A549 (cell line): ENCODE measurements at regions not wholly inside any gene's neighbourhood (a gene's known extent, or its start where the extent isn't known, plus 50 kb on each side); places are given as distances from the start of the nearest gene placed in this dataset.
A peak's percentile ranks its signal among the peaks of the same experiment; 100 is the strongest.
"Not testable (repeated sequence)": the region's sequence is repeated elsewhere in the genome, so short reads cannot be mapped to it uniquely, and the experiment has no call there.

Source experiments
- ATAC-seq, 2 experiments: fragments of 200-7000 bp in 1 of 2; fragments of >200 bp in 1 of 2; cut with Nextera tagmentation in 1 of 2; cut with Tn5 transposase in 1 of 2; 3 replicates each; pipeline versions ENCODE4 v1.8.0 to v1.9.1; 2018 to 2020; ENCODE audit warnings: mild to moderate bottlenecking in 1 of 2, moderate library complexity in 1 of 2
- CTCF ChIA-PET: fragments of 300-600 bp; sonication (Branson Sonifier 250); formaldehyde crosslinking; extraction: SDS; loops from one replicate; lab custom pipeline; 2021; ENCODE audit warnings: antibody characterized with exemption, inconsistent platforms; lab: Yijun Ruan, JAX
- POLR2A ChIA-PET: fragments of 350-600 bp; formaldehyde crosslinking; extraction: SDS; loops from one replicate; lab custom pipeline; 2021; ENCODE audit warnings: antibody characterized with exemption, inconsistent platforms; lab: Yijun Ruan, JAX
- DNase-seq, 2 experiments: peaks; one replicate each; pipeline versions ENCODE4 v3.0.0 to v3.0.0-alpha.2; 2011 to 2016; ENCODE audit warnings: low read depth in 1 of 2, low spot score in 1 of 2
- FAIRE-seq: peaks from 2 replicates; lab custom pipeline; 2011; peaks lifted over from hg19 to GRCh38; lab: Jason Lieb, UNC
- H3K27ac ChIP-seq, 2 experiments: fragments of >200 bp; sonication (Bioruptor Twin); formaldehyde crosslinking; 3 replicates each; pipeline ENCODE4 v1.5.1; 2016 to 2017
- H3K4me1 ChIP-seq: fragments of >200 bp; sonication (Bioruptor Twin); formaldehyde crosslinking; 3 replicates; pipeline ENCODE4 v1.6.1; 2016
- H3K4me2 ChIP-seq: fragments of >200 bp; sonication (Bioruptor Twin); formaldehyde crosslinking; 3 replicates; pipeline ENCODE4 v1.6.1; 2016
- H3K4me3 ChIP-seq: fragments of >200 bp; sonication (Bioruptor Twin); formaldehyde crosslinking; 3 replicates; pipeline ENCODE4 v1.5.1; 2016
- H3K9me3 ChIP-seq: fragments of >200 bp; sonication (Bioruptor Twin); formaldehyde crosslinking; 3 replicates; pipeline ENCODE4 v1.6.1; 2016
- CEBPB ChIP-seq, 2 experiments: fragments of >200 bp in 1 of 2; sonication (Bioruptor Twin) in 1 of 2; formaldehyde crosslinking in 1 of 2; IDR thresholded peaks; 2 replicates each; pipeline ENCODE4 v1.6.1; 2012 to 2016
- EP300 ChIP-seq, 2 experiments: fragments of >200 bp; sonication (Bioruptor Twin); formaldehyde crosslinking; IDR thresholded peaks; 2 replicates in 1 of 2; 3 replicates in 1 of 2; pipeline ENCODE4 v1.6.1; 2016 to 2017
- JUNB ChIP-seq: fragments of >200 bp; sonication (Bioruptor Twin); formaldehyde crosslinking; IDR thresholded peaks from 2 replicates; pipeline ENCODE4 v1.6.1; 2016
- KDM1A ChIP-seq: fragments of 200-600 bp; sonication (generic); IDR thresholded peaks from 2 replicates; pipeline ENCODE4 v1.6.1; 2016; ENCODE audit warnings: low read depth, mild to moderate bottlenecking
- KDM5A ChIP-seq: fragments of 200-600 bp; sonication (generic); IDR thresholded peaks from 2 replicates; pipeline ENCODE4 v1.6.1; 2016; ENCODE audit warnings: antibody characterized with exemption, mild to moderate bottlenecking
- MAFK ChIP-seq: fragments of 450-650 bp; IDR thresholded peaks from 2 replicates; pipeline ENCODE4 v1.6.1; 2014; ENCODE audit not compliant: partially characterized antibody
- MYC ChIP-seq: IDR thresholded peaks from 2 replicates; pipeline ENCODE4 v1.6.1; 2012; ENCODE audit warnings: mild to moderate bottlenecking, inconsistent platforms, low read length, improper control_type of control experiment, borderline replicate concordance
- POLR2A ChIP-seq: IDR thresholded peaks from 2 replicates; pipeline ENCODE4 v1.6.1; 2012; ENCODE audit warnings: mild to moderate bottlenecking, low read length
- POLR2AphosphoS2 ChIP-seq: conservative IDR thresholded peaks from 2 replicates; pipeline ENCODE4 v1.6.1; 2012; ENCODE audit warnings: low read length, improper control_type of control experiment, inconsistent platforms
- SREBF2 ChIP-seq: fragments of 450-650 bp; IDR thresholded peaks from 2 replicates; pipeline ENCODE4 v1.6.1; 2014; ENCODE audit warnings: mild to moderate bottlenecking, moderate library complexity
- TP53 ChIP-seq: fragments of 250-450 bp; sonication (Bioruptor Pico); IDR thresholded peaks from 2 replicates; pipeline ENCODE4 v1.5.0; 2021; ENCODE audit warnings: mild to moderate bottlenecking, moderate library complexity
- WGBS: methylation state at CpG from one replicate; pipeline ENCODE4 v1.1.6; 2017; ENCODE audit errors: missing lambda C conversion rate; 5-methylcytosine and 5-hydroxymethylcytosine counted together
- TF ChIP-seq, protein P1 (sequence below): fragments of 450-650 bp; IDR thresholded peaks from 2 replicates; pipeline ENCODE4 v1.6.1; 2014; ENCODE audit warnings: antibody characterized with exemption
- TF ChIP-seq, protein P2 (sequence below): fragments of >200 bp; sonication (Bioruptor Twin); formaldehyde crosslinking; IDR thresholded peaks from 3 replicates; pipeline ENCODE4 v1.6.1; 2016
- TF ChIP-seq, protein P3 (sequence below): IDR thresholded peaks from 2 replicates; pipeline ENCODE4 v1.6.1; 2012
- TF ChIP-seq, protein P4 (sequence below): fragments of 250-450 bp; sonication (Bioruptor Pico); IDR thresholded peaks from 2 replicates; pipeline ENCODE4 v1.5.0; 2021; ENCODE audit warnings: mild to moderate bottlenecking, moderate library complexity, borderline replicate concordance
- TF ChIP-seq, protein P5 (sequence below): fragments of 200-600 bp; sonication (generic); IDR thresholded peaks from 2 replicates; pipeline ENCODE4 v1.6.1; 2016; ENCODE audit warnings: antibody characterized with exemption, mild to moderate bottlenecking, moderate library complexity
- TF ChIP-seq, protein P6 (sequence below): fragments of >200 bp; sonication (Bioruptor Twin); formaldehyde crosslinking; IDR thresholded peaks from 2 replicates; pipeline ENCODE4 v1.6.1; 2016

DNA sequence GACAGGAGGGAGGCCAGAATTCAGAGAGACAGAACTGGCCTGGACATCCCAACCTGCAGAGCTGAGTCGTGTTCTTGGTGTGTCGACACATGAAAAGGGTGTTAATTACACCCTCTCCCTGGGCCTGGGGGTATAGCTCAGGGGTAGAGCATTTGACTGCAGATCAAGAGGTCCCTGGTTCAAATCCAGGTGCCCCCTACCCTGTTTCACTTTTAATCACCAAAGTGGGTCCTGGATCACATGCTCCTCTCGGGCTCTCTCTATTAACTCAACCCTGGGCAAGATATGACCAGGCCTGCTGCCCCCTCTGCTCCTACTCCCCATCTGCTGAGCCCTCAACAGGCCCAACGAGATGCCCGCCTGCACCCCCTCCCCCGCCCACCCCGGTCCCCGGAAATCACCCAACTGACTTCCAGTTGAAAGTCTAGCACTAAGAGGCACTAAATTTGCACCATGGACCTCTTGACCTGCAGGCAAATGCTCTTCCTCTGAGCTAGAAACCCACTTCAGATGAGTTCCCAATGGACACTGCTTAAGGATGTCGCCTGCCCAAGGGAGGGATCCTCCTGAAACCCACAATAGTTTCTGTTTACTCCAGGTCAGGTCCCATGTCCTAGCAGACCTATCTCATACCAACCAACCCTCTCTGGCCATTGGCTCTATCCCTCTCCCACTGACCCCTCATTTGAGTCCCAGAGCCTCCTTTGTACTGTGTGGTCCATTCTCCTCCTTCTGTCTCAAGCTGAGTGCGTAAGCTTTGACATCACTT lies 137.6 kb downstream of the ZNF467 start:
- Histone ChIP-seq H3K4me2 (no peak overlapping the region), H3K4me1 (no peaks in the 10 kb centered on the region), H3K4me3 (no peak overlapping the region), H3K27ac (no peak overlapping the region), H3K9me3 (no peaks in the 10 kb centered on the region)
- ChIA-PET POLR2A (interaction anchor here (0.5 to 1.0 kb wide), 2 partner anchors 11 to 105 kb away, joined by 3 to 5 read pairs; no protein-coding TSS in a partner anchor), CTCF (interaction anchor here (2.3 to 2.6 kb wide), 2 partner anchors 11 to 27 kb away, joined by 7 to 14 read pairs; no protein-coding TSS in a partner anchor)
- WGBS, result 26% methylated on average over 7 of the region's 10 CpGs
- DNase-seq (peak; percentile 19 to 79), FAIRE-seq (peak; percentile 7), ATAC-seq (peak; percentile 89 to 94)
- TF ChIP-seq, protein P1, sequence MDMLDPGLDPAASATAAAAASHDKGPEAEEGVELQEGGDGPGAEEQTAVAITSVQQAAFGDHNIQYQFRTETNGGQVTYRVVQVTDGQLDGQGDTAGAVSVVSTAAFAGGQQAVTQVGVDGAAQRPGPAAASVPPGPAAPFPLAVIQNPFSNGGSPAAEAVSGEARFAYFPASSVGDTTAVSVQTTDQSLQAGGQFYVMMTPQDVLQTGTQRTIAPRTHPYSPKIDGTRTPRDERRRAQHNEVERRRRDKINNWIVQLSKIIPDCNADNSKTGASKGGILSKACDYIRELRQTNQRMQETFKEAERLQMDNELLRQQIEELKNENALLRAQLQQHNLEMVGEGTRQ, result 0 out of 2 replicates have a peak, but pooled peaks have one; percentile 17
- TF ChIP-seq CEBPB (IDR thresholded peaks at IDR 0.05), result no peak
- TF ChIP-seq SREBF2, result peak; percentile 46

DNA sequence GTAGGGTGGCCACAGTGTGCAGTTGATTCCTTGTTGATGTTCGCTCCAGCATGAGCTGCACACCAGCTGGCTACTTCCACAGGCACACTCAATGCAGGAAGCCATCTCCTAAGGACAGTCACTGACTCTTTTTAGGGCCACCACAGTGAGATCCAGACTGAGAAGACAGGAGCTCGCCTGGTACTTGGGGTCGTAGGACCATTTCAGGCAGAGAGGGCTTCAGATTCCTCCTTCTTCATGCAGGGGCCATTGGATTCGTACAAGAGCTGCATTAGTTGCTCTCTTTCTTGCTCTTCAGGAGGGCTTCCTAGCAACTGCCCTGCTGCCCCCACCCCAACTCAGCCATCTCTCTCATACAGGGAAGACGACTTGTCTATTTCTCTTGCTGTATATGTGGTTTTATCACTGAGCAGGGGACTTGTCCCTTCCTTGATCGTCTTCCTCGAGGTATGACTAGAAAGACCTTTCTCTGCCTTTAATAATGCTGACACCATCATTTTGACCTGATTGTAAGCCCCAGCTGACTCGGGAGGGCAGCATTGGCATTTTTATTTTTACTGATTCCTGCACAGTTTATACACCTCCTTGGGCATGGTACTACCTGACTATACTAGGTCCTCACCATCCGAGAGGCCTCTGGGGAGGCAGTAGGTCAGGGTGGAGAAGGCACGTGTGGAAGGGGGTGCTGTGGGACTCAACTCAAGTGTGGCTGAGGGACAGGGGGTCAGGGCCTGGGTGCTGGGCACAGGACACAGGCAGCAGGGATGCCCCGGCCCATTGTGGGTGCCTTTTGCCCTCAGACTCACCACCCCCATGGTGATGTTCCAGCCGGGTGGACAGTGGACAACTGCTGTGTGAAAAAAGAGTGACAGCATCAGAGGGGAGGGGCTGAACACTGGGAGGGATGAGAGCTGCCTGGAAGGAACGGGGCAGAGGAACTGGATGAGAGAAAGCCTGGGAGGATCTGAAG lies 136.7 kb upstream of the ZNF746 start:
- Histone ChIP-seq H3K4me3 (no peak overlapping the region), H3K27ac (no peak overlapping the region), H3K9me3 (no peaks in the 10 kb centered on the region), H3K4me1 (no peaks in the 10 kb centered on the region), H3K4me2 (no peak overlapping the region)
- ATAC-seq (no peak), DNase-seq (no peak), FAIRE-seq (no peak)
- ChIA-PET CTCF (interaction anchor here (0.8 to 2.3 kb wide), 3 partner anchors 9 to 108 kb away, joined by 3 to 14 read pairs (median 3); no protein-coding TSS in a partner anchor), POLR2A (no interaction called here)
- WGBS, result 51% methylated on average over 13 of the region's 13 CpGs
- no peak for TF ChIP-seq KDM5A
- TF ChIP-seq, protein P2, sequence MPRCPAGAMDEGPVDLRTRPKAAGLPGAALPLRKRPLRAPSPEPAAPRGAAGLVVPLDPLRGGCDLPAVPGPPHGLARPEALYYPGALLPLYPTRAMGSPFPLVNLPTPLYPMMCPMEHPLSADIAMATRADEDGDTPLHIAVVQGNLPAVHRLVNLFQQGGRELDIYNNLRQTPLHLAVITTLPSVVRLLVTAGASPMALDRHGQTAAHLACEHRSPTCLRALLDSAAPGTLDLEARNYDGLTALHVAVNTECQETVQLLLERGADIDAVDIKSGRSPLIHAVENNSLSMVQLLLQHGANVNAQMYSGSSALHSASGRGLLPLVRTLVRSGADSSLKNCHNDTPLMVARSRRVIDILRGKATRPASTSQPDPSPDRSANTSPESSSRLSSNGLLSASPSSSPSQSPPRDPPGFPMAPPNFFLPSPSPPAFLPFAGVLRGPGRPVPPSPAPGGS, result no peak
- TF ChIP-seq, protein P3, sequence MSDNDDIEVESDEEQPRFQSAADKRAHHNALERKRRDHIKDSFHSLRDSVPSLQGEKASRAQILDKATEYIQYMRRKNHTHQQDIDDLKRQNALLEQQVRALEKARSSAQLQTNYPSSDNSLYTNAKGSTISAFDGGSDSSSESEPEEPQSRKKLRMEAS, result no peak
- no peak for TF ChIP-seq TP53
- TF ChIP-seq MAFK, result peak; percentile 92

DNA sequence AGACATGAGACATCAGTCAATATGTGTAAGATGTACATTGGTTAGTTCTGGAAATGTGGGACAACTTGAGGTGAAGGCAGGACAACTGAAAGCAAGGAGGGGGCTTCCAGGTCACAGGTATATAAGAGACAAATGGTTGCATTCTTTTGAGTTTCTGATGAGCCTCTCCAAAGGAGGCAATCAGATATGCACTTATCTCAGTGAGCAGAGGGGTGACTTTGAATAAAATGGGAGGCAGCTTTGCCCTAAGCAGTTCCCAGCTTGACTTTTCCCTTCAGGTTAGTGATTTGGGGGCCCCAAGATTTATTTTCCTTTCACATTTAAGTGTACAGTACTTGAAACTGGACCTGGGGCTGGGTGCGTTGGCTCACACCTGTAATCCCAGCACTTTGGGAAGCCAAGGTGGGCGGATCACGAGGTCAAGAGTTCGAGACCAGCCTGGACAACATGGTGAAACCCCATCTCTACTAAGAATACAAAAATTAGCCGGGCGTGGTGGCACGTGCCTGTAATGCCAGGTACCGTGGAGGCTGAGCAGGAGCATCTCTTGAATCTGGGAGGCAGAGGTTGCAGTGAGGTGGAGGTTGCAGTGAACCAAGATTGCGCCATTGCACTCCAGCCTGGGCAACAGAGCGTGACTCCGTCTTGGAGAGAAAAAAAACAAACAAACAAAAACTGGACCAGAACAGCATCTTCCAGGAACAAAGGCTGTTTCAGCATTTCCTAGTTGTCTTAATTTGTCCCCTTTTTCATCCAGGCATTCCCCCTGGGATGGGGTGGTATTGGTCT lies 130.9 kb upstream of the ZNF746 start:
- POLR2A ChIA-PET, DNase-seq, H3K4me3 ChIP-seq, ATAC-seq, CTCF ChIA-PET, H3K4me2 ChIP-seq, H3K4me1 ChIP-seq, H3K9me3 ChIP-seq, FAIRE-seq, H3K27ac ChIP-seq: not testable (repeated sequence)
- WGBS, result 27% methylated on average over 11 of the region's 11 CpGs

DNA sequence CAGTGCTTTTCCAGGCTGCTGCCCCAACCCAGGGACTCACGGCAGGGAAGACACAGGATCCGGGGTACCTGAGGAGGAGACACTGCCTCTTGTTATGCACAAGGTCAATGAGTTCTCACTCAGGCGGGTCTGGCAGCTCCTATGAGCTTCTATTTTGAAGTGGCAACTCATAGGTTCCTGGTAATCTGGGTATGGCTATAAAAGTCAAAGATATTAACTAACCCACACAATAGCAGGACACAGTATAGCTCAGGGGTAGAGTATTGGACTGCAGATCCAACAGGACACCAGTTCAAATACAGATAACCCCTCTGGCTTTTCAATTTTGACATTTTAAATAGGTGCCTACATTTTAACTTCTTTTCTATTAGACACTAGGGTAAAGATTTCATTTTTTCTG lies 130.3 kb upstream of the ZNF746 start:
- TF ChIP-seq POLR2AphosphoS2 (no peak), JUNB (no peak), KDM1A (no peak), EP300 (IDR thresholded peaks at IDR 0.05) (no peak), MYC (no peak), POLR2A (no peak)
- TF ChIP-seq, protein P4, sequence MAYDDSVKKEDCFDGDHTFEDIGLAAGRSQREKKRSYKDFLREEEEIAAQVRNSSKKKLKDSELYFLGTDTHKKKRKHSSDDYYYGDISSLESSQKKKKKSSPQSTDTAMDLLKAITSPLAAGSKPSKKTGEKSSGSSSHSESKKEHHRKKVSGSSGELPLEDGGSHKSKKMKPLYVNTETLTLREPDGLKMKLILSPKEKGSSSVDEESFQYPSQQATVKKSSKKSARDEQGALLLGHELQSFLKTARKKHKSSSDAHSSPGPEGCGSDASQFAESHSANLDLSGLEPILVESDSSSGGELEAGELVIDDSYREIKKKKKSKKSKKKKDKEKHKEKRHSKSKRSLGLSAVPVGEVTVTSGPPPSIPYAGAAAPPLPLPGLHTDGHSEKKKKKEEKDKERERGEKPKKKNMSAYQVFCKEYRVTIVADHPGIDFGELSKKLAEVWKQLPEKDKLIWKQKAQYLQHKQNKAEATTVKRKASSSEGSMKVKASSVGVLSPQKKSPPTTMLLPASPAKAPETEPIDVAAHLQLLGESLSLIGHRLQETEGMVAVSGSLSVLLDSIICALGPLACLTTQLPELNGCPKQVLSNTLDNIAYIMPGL (CRISPR knock-in tag), result no peak
- TF ChIP-seq, protein P5, sequence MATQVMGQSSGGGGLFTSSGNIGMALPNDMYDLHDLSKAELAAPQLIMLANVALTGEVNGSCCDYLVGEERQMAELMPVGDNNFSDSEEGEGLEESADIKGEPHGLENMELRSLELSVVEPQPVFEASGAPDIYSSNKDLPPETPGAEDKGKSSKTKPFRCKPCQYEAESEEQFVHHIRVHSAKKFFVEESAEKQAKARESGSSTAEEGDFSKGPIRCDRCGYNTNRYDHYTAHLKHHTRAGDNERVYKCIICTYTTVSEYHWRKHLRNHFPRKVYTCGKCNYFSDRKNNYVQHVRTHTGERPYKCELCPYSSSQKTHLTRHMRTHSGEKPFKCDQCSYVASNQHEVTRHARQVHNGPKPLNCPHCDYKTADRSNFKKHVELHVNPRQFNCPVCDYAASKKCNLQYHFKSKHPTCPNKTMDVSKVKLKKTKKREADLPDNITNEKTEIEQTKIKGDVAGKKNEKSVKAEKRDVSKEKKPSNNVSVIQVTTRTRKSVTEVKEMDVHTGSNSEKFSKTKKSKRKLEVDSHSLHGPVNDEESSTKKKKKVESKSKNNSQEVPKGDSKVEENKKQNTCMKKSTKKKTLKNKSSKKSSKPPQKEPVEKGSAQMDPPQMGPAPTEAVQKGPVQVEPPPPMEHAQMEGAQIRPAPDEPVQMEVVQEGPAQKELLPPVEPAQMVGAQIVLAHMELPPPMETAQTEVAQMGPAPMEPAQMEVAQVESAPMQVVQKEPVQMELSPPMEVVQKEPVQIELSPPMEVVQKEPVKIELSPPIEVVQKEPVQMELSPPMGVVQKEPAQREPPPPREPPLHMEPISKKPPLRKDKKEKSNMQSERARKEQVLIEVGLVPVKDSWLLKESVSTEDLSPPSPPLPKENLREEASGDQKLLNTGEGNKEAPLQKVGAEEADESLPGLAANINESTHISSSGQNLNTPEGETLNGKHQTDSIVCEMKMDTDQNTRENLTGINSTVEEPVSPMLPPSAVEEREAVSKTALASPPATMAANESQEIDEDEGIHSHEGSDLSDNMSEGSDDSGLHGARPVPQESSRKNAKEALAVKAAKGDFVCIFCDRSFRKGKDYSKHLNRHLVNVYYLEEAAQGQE, result no peak
- TF ChIP-seq, protein P6, sequence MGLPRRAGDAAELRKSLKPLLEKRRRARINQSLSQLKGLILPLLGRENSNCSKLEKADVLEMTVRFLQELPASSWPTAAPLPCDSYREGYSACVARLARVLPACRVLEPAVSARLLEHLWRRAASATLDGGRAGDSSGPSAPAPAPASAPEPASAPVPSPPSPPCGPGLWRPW, result no peak

More for the DNA sequence above, 130.3 kb upstream of the ZNF746 start:
- ChIA-PET CTCF (interaction anchor here (0.6 kb wide), 1 partner anchor 390 kb away, joined by 5 read pairs; no protein-coding TSS in a partner anchor), POLR2A (no interaction called here)
- Histone ChIP-seq H3K4me1 (peaks cover 4% of the 10 kb centered on the region), H3K4me3 (no peak overlapping the region), H3K4me2 (no peak overlapping the region), H3K27ac (no peak overlapping the region), H3K9me3 (no peaks in the 10 kb centered on the region)
- FAIRE-seq (no peak), ATAC-seq (no peak), DNase-seq (no peak)
- 59% methylated on average over 3 of the region's 3 CpGs for WGBS
